ENCODE measurements at regions not wholly inside any gene's neighbourhood (a gene's known extent, or its start where the extent isn't known, plus 50 kb on each side); places are given as distances from the start of the nearest gene placed in this dataset.

GRCh38 chr2:62561586-62561985 is 55.6 kb upstream of the TMEM17 start:
- Mint-ChIP-seq H3K4me3 (ENCODE audit: unreplicated experiment) (no peak overlapping the region), H3K4me1 (ENCODE audit: unreplicated experiment) (peaks cover 5% of the 10 kb centered on the region), H3K27me3 (ENCODE audit: unreplicated experiment) (no peaks in the 10 kb centered on the region), H3K9me3 (ENCODE audit: unreplicated experiment) (no peaks in the 10 kb centered on the region), H3K27ac (ENCODE audit: unreplicated experiment) (no peak overlapping the region), H3K36me3 (ENCODE audit: low read depth, unreplicated experiment) (no peaks in the 10 kb centered on the region)
- no peak for DNase-seq (ENCODE audit: low spot score)
- no peak for TF ChIP-seq CTCF (IDR thresholded peaks at IDR 0.05; ENCODE audit: unreplicated experiment)

- no peaks in the 10 kb centered on the region for H3K4me1 Mint-ChIP-seq (ENCODE audit: unreplicated experiment)
- no peak overlapping the region for H3K4me3 Mint-ChIP-seq (ENCODE audit: unreplicated experiment)
- no peaks in the 10 kb centered on the region for H3K27me3 Mint-ChIP-seq (ENCODE audit: unreplicated experiment)
- no peak for TF ChIP-seq CTCF (IDR thresholded peaks at IDR 0.05; ENCODE audit: unreplicated experiment)
- H3K36me3 Mint-ChIP-seq (ENCODE audit: low read depth, unreplicated experiment): no peaks in the 10 kb centered on the region
- no peak overlapping the region for H3K27ac Mint-ChIP-seq (ENCODE audit: unreplicated experiment)
- no peak for DNase-seq (ENCODE audit: low spot score)
- H3K9me3 Mint-ChIP-seq (ENCODE audit: unreplicated experiment): no peaks in the 10 kb centered on the region
These were observed 53.6 kb upstream of the TMEM17 start for GRCh38 chr2:62559582-62559981.

- H3K9me3 Mint-ChIP-seq (ENCODE audit: unreplicated experiment): no peaks in the 10 kb centered on the region
- H3K27ac Mint-ChIP-seq (ENCODE audit: unreplicated experiment): no peak overlapping the region
These were observed 52.7 kb upstream of the TMEM17 start for GRCh38 chr2:62558743-62559142.

GRCh38 chr2:62556086-62556485 is 50.1 kb upstream of the TMEM17 start:
- no peak for TF ChIP-seq CTCF (IDR thresholded peaks at IDR 0.05; ENCODE audit: unreplicated experiment)
- Mint-ChIP-seq H3K4me3 (ENCODE audit: unreplicated experiment) (no peak overlapping the region), H3K27ac (ENCODE audit: unreplicated experiment) (no peak overlapping the region), H3K36me3 (ENCODE audit: low read depth, unreplicated experiment) (no peaks in the 10 kb centered on the region), H3K4me1 (ENCODE audit: unreplicated experiment) (no peaks in the 10 kb centered on the region), H3K27me3 (ENCODE audit: unreplicated experiment) (no peaks in the 10 kb centered on the region), H3K9me3 (ENCODE audit: unreplicated experiment) (no peaks in the 10 kb centered on the region)
- no peak for DNase-seq (ENCODE audit: low spot score)

More at GRCh38 chr2:62558743-62559142, 52.7 kb upstream of the TMEM17 start:
- no peaks in the 10 kb centered on the region for H3K36me3 Mint-ChIP-seq (ENCODE audit: low read depth, unreplicated experiment)
- no peak for DNase-seq (ENCODE audit: low spot score)
- no peak for TF ChIP-seq CTCF (IDR thresholded peaks at IDR 0.05; ENCODE audit: unreplicated experiment)
- H3K4me3 Mint-ChIP-seq (ENCODE audit: unreplicated experiment): no peak overlapping the region
- H3K4me1 Mint-ChIP-seq (ENCODE audit: unreplicated experiment): no peaks in the 10 kb centered on the region
- H3K27me3 Mint-ChIP-seq (ENCODE audit: unreplicated experiment): no peaks in the 10 kb centered on the region
